ENCODE measurements at regions not wholly inside any gene's neighbourhood (a gene's known extent, or its start where the extent isn't known, plus 50 kb on each side); places are given as distances from the start of the nearest gene placed in this dataset.

GRCh38 chrX:122363112-122363795, 820.8 kb upstream of the GRIA3 start:
- TF ChIP-seq POLR2A (conservative IDR thresholded peaks at IDR 0.05): no peak
- no peak for TF ChIP-seq YY1 (IDR thresholded peaks at IDR 0.05; ENCODE audit: borderline replicate concordance in 1 of 3, control insufficient read depth in 1 of 3, extremely low read depth in 1 of 3, insufficient read depth in 3 of 3, insufficient read length in 1 of 3, insufficient replicate concordance in 2 of 3, low read depth in 1 of 3, low read length in 2 of 3)
- TF ChIP-seq CTCF (IDR thresholded peaks at IDR 0.05 in 2 of 3, conservative IDR thresholded peaks at IDR 0.05 in 1 of 3; ENCODE audit: insufficient read depth in 2 of 3, low read depth in 1 of 3, low read length in 3 of 3): no peak
- no peak for TF ChIP-seq ELK1 (CRISPR knock-in tag; IDR thresholded peaks at IDR 0.05)
- no peak for TF ChIP-seq ZNF316 (IDR thresholded peaks at IDR 0.05)
- no peak for TF ChIP-seq SMARCB1 (IDR thresholded peaks at IDR 0.05; ENCODE audit: insufficient read length, low read depth)
- TF ChIP-seq TBL1XR1 (IDR thresholded peaks at IDR 0.05; ENCODE audit: low read length in 2 of 2): no peak
- TF ChIP-seq POLR2AphosphoS5 (IDR thresholded peaks at IDR 0.05; ENCODE audit: control insufficient read depth, insufficient read depth, low read depth, low read length): no peak

Measured in K562 (cell line).